Activated T-cell treated with anti-CD3 and anti-CD28 coated beads, Interleukin-2, amount 50 U/mL, for 24 hours (primary cell): ENCODE measurements at regions not wholly inside any gene's neighbourhood (a gene's known extent, or its start where the extent isn't known, plus 50 kb on each side); places are given as distances from the start of the nearest gene placed in this dataset.

Experiments
- DNase-seq: peaks from one replicate; pipeline ENCODE4 v3.0.0-alpha.2; 2020
- H3K27ac Mint-ChIP-seq: 2 replicates; pipeline ENCODE4 v1.8.0; 2020; ENCODE audit warnings: mild to moderate bottlenecking, mixed read lengths
- H3K27me3 Mint-ChIP-seq: 2 replicates; pipeline ENCODE4 v1.8.0; 2020; ENCODE audit warnings: mixed read lengths
- H3K36me3 Mint-ChIP-seq: 2 replicates; pipeline ENCODE4 v1.8.0; 2020; ENCODE audit warnings: low read depth, mixed read lengths
- H3K4me1 Mint-ChIP-seq: 2 replicates; pipeline ENCODE4 v1.8.0; 2020; ENCODE audit warnings: low read depth, mixed read lengths
- H3K4me3 Mint-ChIP-seq: 2 replicates; pipeline ENCODE4 v1.8.0; 2020; ENCODE audit warnings: mild to moderate bottlenecking, moderate library complexity, mixed read lengths
- H3K9me3 Mint-ChIP-seq: 2 replicates; pipeline ENCODE4 v1.8.0; 2020; ENCODE audit warnings: mixed read lengths

DNA sequence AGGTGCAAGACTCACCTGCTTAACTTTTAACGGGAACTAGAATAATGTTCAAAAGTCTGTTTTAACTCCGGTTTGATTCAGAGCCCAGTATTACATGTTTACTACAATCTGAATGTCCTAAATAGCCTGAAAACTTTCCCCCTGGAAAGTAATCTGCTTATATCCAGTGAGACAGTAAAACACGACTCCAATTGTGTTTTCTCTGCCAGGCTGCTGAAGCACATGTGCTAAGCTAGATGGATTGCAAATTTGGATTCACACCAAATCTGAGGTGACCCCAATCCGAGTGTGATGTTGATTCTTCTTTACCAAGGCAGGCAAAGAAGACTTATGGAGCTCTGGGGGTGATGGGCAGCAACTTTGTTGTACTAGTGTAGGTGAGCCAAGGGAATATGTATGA lies 158.7 kb upstream of the PDGFD start:
- Mint-ChIP-seq H3K4me3 (no peak overlapping the region), H3K36me3 (no peaks in the 10 kb centered on the region), H3K27ac (no peak overlapping the region), H3K4me1 (no peaks in the 10 kb centered on the region), H3K27me3 (no peaks in the 10 kb centered on the region), H3K9me3 (peaks cover 2% of the 10 kb centered on the region)
- DNase-seq = no peak

DNA sequence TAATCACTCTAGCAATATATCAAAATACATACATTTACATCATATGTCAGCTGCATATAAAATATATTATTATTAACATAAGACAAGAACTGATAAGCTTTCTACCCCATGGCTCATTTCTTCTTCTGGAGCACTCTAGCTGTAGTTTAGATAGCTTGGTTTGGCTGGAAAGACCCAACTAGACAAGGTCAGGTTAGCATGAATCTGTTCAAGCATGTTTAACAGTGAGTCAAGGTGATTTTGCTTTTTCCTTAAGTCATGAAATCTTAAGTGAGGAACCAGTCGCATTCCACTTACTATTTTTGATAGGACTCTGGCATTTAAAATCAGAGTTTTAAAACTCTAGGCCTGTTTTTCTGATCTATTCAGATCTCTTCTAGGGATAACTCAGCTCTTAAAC lies 157.0 kb upstream of the PDGFD start:
- H3K36me3 Mint-ChIP-seq = no peaks in the 10 kb centered on the region

DNA sequence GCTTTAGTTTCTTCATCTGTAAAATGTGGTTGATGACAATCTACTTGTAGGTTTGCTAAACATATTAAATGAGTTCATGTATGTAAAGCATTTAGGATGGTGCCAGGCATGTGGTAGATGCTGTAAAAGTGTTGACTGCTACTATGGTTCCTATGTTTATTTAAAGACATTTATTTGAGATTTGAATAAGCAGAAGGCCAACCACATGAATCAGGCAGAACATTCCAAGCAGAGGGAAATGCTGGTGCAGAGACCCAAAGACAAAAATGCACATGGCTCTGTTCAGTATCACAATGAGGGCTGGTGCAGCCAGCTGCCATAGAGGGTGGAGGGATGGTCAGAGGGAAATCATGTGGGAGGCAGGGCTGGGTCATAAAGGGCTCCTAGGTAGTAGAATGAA lies 156.2 kb upstream of the PDGFD start:
- H3K27me3 Mint-ChIP-seq = no peaks in the 10 kb centered on the region
- no peaks in the 10 kb centered on the region for H3K9me3 Mint-ChIP-seq
- H3K4me3 Mint-ChIP-seq = no peak overlapping the region
- H3K36me3 Mint-ChIP-seq = no peaks in the 10 kb centered on the region
- no peak for DNase-seq
- no peaks in the 10 kb centered on the region for H3K4me1 Mint-ChIP-seq
- no peak overlapping the region for H3K27ac Mint-ChIP-seq

More for the DNA sequence above, 157.0 kb upstream of the PDGFD start:
- no peaks in the 10 kb centered on the region for H3K27me3 Mint-ChIP-seq
- H3K9me3 Mint-ChIP-seq = peaks cover 2% of the 10 kb centered on the region
- DNase-seq = no peak
- H3K4me1 Mint-ChIP-seq = no peaks in the 10 kb centered on the region
- H3K27ac Mint-ChIP-seq = no peak overlapping the region
- H3K4me3 Mint-ChIP-seq = no peak overlapping the region

DNA sequence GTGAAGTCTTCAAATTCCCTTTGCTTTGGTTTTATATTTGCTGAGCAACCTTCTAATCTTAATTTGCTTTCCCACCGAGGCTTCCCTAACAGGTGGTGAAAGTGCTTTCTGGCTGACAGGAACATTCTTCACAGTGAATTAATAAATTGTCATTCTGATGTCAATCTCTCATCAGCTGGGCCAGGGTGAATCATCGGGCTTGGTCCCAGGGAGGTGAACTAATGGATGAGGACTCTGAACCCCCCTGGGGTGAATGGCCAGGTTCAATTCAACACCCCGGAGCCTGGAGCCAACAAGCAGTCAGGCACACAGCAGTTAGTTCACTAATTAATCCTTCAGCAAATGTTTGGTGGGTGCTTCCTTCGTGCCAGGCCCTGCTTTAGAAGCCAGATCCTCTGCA lies 155.4 kb upstream of the PDGFD start:
- no peaks in the 10 kb centered on the region for H3K36me3 Mint-ChIP-seq
- no peaks in the 10 kb centered on the region for H3K9me3 Mint-ChIP-seq
- H3K4me3 Mint-ChIP-seq = no peak overlapping the region
- H3K27ac Mint-ChIP-seq = no peak overlapping the region
- DNase-seq = no peak
- no peaks in the 10 kb centered on the region for H3K4me1 Mint-ChIP-seq
- no peaks in the 10 kb centered on the region for H3K27me3 Mint-ChIP-seq

DNA sequence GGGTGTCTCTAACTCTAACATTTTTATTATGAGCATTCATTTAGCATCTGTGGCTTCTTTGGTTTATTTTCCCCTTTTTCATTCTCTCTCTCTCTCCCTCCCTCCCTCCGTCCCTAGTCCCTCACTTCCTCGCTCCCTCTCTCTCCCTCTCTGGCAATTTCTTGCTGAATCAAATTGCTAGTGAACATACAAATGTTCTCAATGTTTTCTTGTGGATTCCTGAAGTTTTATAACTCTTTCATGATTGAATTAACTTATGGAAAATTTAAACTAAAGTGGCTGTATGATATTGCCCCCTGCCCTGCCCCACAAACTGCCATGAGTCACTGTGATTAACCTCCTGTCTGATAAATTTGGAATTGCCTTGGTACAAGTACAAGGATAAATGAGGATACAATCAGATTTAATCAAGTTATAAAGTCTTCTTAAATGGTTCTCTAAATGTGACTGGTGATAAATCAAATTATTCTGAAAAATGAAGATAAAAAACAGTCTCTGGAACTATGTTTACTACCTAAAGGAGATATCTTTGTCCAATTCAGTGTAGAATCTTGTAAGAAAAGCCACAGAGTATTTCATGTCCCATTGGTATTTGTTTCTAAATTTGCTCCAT lies 143.0 kb upstream of the PDGFD start:
- H3K27ac Mint-ChIP-seq = no peak overlapping the region
- no peaks in the 10 kb centered on the region for H3K36me3 Mint-ChIP-seq
- no peaks in the 10 kb centered on the region for H3K9me3 Mint-ChIP-seq
- peaks cover under 1% of the 10 kb centered on the region for H3K27me3 Mint-ChIP-seq
- no peak for DNase-seq
- H3K4me3 Mint-ChIP-seq = no peak overlapping the region
- no peaks in the 10 kb centered on the region for H3K4me1 Mint-ChIP-seq

DNA sequence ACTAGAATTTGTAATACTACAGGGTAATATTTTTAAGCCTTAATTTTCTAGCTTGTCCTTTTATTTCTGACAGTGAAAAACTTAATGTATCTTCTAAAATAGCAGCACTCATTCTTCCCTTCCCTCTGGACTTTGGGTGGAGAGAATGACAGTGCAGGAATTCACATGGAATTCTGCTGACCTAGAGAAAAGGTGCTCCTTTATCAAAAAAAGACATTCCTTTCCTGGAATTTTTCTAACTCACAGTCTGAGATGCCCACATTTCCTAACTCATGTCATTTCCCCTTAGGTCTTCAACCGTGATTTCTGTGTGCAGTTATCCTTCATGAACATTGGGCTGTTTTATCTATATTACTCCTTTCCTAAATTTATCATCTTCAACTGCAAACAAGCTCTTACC lies 137.8 kb upstream of the PDGFD start:
- H3K27me3 Mint-ChIP-seq = peaks cover 5% of the 10 kb centered on the region
- H3K27ac Mint-ChIP-seq = no peak overlapping the region
- H3K36me3 Mint-ChIP-seq = no peaks in the 10 kb centered on the region
- no peaks in the 10 kb centered on the region for H3K4me1 Mint-ChIP-seq
- no peak overlapping the region for H3K4me3 Mint-ChIP-seq
- no peaks in the 10 kb centered on the region for H3K9me3 Mint-ChIP-seq
- DNase-seq = no peak

DNA sequence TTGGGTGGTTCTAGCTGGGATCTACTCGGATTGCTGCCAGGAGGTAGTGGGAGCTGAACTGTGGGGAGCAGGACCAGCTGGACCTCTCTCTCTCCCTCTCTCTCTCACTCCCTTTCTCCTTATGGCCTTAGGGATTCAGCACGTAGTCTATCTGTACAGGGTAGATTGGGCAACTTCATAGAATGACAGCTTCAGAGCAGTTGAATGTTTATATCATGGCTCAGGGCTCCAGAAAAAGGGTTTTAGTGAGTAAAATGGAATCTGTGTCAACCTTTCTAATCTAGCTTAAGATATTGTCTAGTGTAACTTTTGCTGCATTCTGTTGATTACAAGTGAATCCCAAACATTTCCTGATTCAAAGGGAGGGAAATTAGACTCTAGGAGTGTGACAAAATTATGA lies 127.7 kb upstream of the PDGFD start:
- H3K4me1 Mint-ChIP-seq = no peaks in the 10 kb centered on the region
- no peaks in the 10 kb centered on the region for H3K36me3 Mint-ChIP-seq
- no peak overlapping the region for H3K4me3 Mint-ChIP-seq
- DNase-seq = no peak
- no peaks in the 10 kb centered on the region for H3K27me3 Mint-ChIP-seq
- no peaks in the 10 kb centered on the region for H3K9me3 Mint-ChIP-seq
- H3K27ac Mint-ChIP-seq = no peak overlapping the region

DNA sequence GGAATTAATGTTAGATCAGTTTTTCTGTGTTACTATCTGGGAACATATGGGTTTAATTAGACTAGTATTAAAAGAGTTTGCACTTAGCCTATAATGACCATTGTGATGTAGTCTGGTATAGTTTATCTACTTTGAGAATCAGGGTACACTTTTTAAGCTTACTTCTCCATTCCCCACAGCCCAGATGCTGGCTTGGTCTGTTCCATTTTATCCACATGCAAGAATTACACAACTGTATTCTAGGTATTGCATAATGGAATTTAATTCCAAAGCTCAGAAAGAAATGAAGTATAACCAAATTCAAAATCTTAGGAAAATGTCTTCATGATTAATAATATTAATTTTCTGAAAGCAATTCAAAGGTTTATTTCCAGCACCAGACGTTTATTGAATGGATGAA lies 122.2 kb upstream of the PDGFD start:
- no peak for DNase-seq
- Mint-ChIP-seq H3K4me1 (no peaks in the 10 kb centered on the region), H3K36me3 (no peaks in the 10 kb centered on the region), H3K9me3 (no peaks in the 10 kb centered on the region), H3K27ac (no peak overlapping the region), H3K27me3 (no peaks in the 10 kb centered on the region), H3K4me3 (no peak overlapping the region)

DNA sequence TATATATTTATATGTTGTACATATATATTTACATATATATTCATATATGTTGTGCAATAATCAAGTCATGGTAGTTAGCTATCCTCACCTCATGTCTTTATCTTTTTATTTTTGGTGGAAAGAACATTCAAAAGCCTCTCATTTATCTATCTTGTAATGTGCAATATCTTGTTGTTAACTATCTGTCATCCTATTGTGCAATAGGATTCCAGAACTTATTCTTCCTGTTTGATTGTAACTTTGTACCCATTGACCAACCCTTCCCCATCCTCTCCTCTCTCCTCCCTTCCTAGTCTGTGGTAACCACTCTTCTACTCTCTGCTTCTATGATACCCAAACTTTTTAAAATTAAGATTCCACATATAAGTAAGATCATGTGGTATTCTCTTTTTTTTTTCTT lies 115.6 kb upstream of the PDGFD start:
- Mint-ChIP-seq H3K27ac (no peak overlapping the region), H3K4me3 (no peak overlapping the region), H3K9me3 (no peaks in the 10 kb centered on the region), H3K4me1 (no peaks in the 10 kb centered on the region), H3K27me3 (no peaks in the 10 kb centered on the region), H3K36me3 (no peaks in the 10 kb centered on the region)
- DNase-seq = no peak

DNA sequence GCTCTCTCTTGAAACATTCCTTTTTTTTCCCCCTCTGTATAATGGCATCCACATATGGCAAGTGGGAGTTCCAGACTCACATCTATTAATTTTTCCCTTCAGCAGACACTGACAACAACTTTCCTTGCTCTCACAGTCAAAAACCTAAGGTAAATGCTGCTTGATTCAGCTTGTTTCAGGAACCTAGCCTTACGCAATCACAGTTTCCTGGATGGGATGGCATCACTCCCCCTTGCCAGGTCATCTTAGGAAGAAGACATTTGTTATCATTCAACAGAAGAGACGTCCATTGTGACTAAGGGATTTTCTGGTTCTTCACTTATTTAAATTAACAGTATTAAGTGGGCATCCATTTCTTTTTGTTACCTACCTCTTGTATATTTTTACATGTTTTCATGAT lies 112.0 kb upstream of the PDGFD start:
- Mint-ChIP-seq H3K4me3 (no peak overlapping the region), H3K4me1 (no peaks in the 10 kb centered on the region), H3K9me3 (no peaks in the 10 kb centered on the region), H3K36me3 (no peaks in the 10 kb centered on the region), H3K27ac (no peak overlapping the region), H3K27me3 (no peaks in the 10 kb centered on the region)
- no peak for DNase-seq

DNA sequence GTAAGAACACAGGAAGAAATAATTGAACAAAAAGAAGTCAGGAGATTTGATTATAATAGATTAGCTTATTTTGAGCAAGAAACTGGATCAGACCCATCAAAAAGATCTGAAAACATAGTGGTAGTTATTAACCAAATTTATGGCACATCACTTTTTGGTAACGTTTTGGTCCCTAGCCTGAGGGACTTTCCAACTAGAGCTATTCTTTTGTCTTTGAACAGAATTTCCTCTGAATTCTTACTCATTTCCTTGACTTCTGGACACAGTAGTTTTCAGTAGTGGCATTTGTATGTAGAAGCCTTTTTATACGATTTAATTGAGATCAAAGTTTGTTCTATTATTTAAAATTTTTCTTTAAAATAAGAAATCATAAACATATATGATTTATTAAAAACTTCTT lies 96.5 kb upstream of the PDGFD start:
- Mint-ChIP-seq H3K4me1 (no peaks in the 10 kb centered on the region), H3K4me3 (no peak overlapping the region)

DNA sequence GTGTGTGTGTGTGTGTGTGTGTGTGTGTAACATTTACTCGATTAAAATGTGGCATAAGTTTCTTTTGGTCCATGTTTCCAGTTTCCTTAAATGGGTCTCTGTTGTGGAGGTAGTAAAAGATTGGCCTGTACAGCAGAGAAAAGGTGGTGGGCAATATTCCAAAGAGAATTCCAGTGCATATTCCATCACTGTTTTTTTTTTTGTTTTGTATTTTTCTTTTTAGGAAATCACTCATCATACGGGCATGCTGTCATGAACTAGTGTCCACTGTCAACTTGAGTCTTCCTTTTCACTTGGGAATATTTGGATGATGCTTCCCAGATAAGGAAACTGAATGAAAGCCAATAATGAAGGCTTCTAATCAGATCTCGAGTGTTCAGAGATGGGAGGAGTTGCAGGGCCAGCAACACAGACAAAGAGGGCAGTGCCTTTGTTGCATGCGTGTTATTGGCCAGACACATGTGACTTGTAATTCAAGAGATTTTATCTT lies 95.2 kb upstream of the PDGFD start:
- no peak overlapping the region for H3K27ac Mint-ChIP-seq
- no peaks in the 10 kb centered on the region for H3K36me3 Mint-ChIP-seq
- no peaks in the 10 kb centered on the region for H3K27me3 Mint-ChIP-seq
- no peak for DNase-seq
- H3K9me3 Mint-ChIP-seq = no peaks in the 10 kb centered on the region
- no peak overlapping the region for H3K4me3 Mint-ChIP-seq
- H3K4me1 Mint-ChIP-seq = no peaks in the 10 kb centered on the region

More for the DNA sequence above, 96.5 kb upstream of the PDGFD start:
- H3K27ac Mint-ChIP-seq = no peak overlapping the region
- no peaks in the 10 kb centered on the region for H3K9me3 Mint-ChIP-seq
- H3K36me3 Mint-ChIP-seq = no peaks in the 10 kb centered on the region
- no peaks in the 10 kb centered on the region for H3K27me3 Mint-ChIP-seq
- DNase-seq = no peak

DNA sequence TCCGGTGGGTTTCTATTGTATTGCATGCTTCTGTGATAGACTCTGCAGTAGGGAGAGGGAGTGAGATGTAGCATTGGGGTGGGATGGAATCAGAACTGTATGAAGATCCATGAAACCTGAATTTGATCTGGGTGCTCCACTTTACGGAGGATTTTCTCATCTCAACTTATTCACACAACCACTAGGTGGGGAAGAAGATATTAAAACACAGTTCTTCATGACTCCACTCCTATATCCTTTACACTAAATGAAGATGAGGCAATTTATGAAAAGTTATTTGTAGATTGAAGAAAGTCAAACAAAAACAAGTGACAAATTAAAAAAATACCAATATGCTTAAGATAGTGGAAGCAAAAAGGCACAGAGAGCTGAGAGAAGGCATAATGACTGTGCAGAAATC lies 92.6 kb upstream of the PDGFD start:
- Mint-ChIP-seq H3K4me3 (no peak overlapping the region), H3K4me1 (no peaks in the 10 kb centered on the region), H3K9me3 (no peaks in the 10 kb centered on the region), H3K27me3 (no peaks in the 10 kb centered on the region), H3K36me3 (no peaks in the 10 kb centered on the region), H3K27ac (no peak overlapping the region)
- no peak for DNase-seq

DNA sequence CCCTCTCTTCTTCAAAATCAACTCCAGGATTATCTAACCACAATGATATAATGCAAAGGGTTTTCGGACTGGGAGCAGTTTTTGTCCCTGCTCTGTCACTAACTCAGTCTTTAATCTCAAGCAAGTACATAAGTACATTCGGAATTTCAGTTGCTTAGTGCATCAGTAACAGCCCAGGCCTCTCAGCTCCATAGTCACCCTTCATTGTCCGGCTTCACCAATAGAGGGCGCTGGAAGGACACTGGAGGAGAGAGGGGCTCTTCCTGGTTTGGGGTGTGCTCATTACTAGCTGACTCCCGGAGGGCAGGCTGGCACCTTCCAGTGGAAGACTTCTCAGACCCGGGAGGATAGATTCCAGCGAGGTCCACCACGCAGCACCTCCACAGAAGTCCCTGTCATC lies 90.4 kb upstream of the PDGFD start:
- Mint-ChIP-seq H3K27me3 (no peaks in the 10 kb centered on the region), H3K27ac (no peak overlapping the region), H3K36me3 (no peaks in the 10 kb centered on the region), H3K4me1 (no peaks in the 10 kb centered on the region), H3K9me3 (no peaks in the 10 kb centered on the region), H3K4me3 (no peak overlapping the region)
- peak; percentile 32 for DNase-seq

DNA sequence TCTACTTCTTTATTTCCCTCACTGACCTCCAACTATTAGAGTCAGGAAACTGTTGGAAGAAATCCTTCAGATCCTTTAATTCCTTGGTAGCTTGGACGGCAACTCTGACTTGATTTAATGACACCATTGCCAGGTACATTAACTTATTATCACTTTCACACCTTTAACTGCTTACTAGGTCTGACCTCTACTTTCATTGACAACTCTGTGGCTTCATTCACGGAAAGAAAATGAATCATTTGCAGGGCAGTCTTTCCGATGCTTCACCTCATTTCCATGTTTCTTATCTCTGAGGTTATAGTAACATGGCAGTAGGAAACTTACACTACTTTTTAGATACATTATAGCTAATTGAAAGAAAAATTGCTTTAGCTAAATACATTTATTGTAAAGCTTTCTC lies 82.6 kb upstream of the PDGFD start:
- no peak overlapping the region for H3K27ac Mint-ChIP-seq
- no peaks in the 10 kb centered on the region for H3K27me3 Mint-ChIP-seq
- H3K9me3 Mint-ChIP-seq = no peaks in the 10 kb centered on the region
- H3K36me3 Mint-ChIP-seq = no peaks in the 10 kb centered on the region
- H3K4me3 Mint-ChIP-seq = no peak overlapping the region
- no peaks in the 10 kb centered on the region for H3K4me1 Mint-ChIP-seq
- no peak for DNase-seq

DNA sequence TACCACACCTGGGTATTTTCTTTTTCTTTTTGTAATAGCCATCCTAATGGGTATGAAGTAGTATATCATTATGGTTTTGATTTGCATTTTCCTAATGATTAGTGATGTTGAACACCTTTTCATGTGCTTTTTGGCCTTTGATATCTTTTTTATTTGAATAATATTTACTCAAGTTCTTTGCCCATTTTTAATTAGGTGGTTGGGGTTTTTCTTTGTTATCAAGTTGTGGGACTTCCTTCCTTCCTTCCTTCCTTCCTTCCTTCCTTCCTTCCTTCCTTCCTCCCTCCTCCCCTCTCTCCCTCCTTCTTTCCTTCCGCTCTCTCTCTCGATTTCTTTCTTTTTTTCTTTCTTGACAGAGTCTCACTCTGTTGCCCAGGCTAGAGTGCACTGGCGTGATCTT lies 75.0 kb upstream of the PDGFD start:
- H3K4me1 Mint-ChIP-seq = no peaks in the 10 kb centered on the region
- H3K9me3 Mint-ChIP-seq = no peaks in the 10 kb centered on the region
- DNase-seq = no peak
- H3K27ac Mint-ChIP-seq = no peak overlapping the region
- H3K27me3 Mint-ChIP-seq = no peaks in the 10 kb centered on the region
- no peak overlapping the region for H3K4me3 Mint-ChIP-seq
- no peaks in the 10 kb centered on the region for H3K36me3 Mint-ChIP-seq
